Uterus (tissue), 2 donors: ENCODE measurements at regions not wholly inside any gene's neighbourhood (a gene's known extent, or its start where the extent isn't known, plus 50 kb on each side); places are given as distances from the start of the nearest gene placed in this dataset.

ENCODE experiments used
- POLR2A ChIP-seq, 2 donors: fragments of 450-650 bp; IDR thresholded peaks; one replicate each; pipeline ENCODE4 v1.6.1; 2016; ENCODE audit warnings: antibody characterized with exemption in 2 of 2, mild to moderate bottlenecking in 1 of 2, moderate library complexity in 1 of 2
- TF ChIP-seq, protein P1 (sequence below), 4 experiments: fragments of 200-600 bp in 2 of 4; fragments of 450-650 bp in 2 of 4; sonication (generic) in 2 of 4; IDR thresholded peaks; one replicate each; pipeline ENCODE4 v1.5.1; 2016 to 2019; ENCODE audit warnings: antibody characterized with exemption in 4 of 4, mild to moderate bottlenecking in 2 of 4, moderate library complexity in 1 of 4

DNA sequence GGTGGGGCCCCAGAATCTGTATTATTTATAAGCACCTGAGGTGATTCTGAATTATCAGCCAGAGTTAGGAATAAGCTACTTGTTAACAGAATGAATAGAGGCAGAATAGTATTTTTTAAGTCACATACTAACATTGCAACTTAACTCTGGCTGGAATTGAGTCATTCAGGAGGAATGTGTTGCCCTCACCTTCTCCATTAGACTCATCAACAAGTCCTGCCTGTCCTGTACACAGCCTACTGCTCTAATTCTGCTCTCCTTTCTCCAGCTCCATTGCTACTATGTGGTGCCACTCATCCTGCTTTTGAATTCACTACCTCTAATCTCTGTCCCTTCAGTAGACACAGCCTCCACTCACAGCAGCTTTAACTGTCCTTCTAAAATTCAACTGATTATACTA lies 669.4 kb downstream of the DHX35 start:
- TF ChIP-seq, protein P1, sequence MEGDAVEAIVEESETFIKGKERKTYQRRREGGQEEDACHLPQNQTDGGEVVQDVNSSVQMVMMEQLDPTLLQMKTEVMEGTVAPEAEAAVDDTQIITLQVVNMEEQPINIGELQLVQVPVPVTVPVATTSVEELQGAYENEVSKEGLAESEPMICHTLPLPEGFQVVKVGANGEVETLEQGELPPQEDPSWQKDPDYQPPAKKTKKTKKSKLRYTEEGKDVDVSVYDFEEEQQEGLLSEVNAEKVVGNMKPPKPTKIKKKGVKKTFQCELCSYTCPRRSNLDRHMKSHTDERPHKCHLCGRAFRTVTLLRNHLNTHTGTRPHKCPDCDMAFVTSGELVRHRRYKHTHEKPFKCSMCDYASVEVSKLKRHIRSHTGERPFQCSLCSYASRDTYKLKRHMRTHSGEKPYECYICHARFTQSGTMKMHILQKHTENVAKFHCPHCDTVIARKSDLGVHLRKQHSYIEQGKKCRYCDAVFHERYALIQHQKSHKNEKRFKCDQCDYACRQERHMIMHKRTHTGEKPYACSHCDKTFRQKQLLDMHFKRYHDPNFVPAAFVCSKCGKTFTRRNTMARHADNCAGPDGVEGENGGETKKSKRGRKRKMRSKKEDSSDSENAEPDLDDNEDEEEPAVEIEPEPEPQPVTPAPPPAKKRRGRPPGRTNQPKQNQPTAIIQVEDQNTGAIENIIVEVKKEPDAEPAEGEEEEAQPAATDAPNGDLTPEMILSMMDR (IDR thresholded peaks at IDR 0.05): no peak
- TF ChIP-seq POLR2A (IDR thresholded peaks at IDR 0.05): no peak
